DND-41 (cell line): ENCODE measurements at regions not wholly inside any gene's neighbourhood (a gene's known extent, or its start where the extent isn't known, plus 50 kb on each side); places are given as distances from the start of the nearest gene placed in this dataset.
"Not testable (repeated sequence)": the region's sequence is repeated elsewhere in the genome, so short reads cannot be mapped to it uniquely, and the experiment has no call there.

Source experiments
- ATAC-seq: fragments of 200-7000 bp; cut with Tn5 transposase; 3 replicates; pipeline ENCODE4 v1.9.1; 2021; ENCODE audit warnings: low read depth; ENCODE audit not compliant: insufficient read depth
- DNase-seq: peaks from one replicate; pipeline ENCODE4 v3.0.0-alpha.2; 2020
- H2AFZ ChIP-seq: 2 replicates; pipeline ENCODE4 v1.6.0; 2012; ENCODE audit warnings: low read depth, low read length
- H3K27ac ChIP-seq: 2 replicates; pipeline ENCODE4 v1.5.1; 2012; ENCODE audit warnings: low read length, inconsistent platforms
- H3K27me3 ChIP-seq: fragments of 200-600 bp; sonication (generic); 2 replicates; pipeline ENCODE4 v1.6.0; 2012; ENCODE audit warnings: low read length, mild to moderate bottlenecking, inconsistent platforms; ENCODE audit not compliant: insufficient read depth, poor library complexity
- H3K36me3 ChIP-seq: 2 replicates; pipeline ENCODE4 v1.5.1; 2012; ENCODE audit warnings: low read length, inconsistent platforms; ENCODE audit not compliant: insufficient read depth
- H3K4me1 ChIP-seq: 2 replicates; pipeline ENCODE4 v1.5.1; 2012; ENCODE audit warnings: mild to moderate bottlenecking, low read length; ENCODE audit not compliant: insufficient read depth
- H3K4me2 ChIP-seq: 2 replicates; pipeline ENCODE4 v1.6.0; 2012; ENCODE audit warnings: mild to moderate bottlenecking, moderate library complexity, low read length, inconsistent platforms; ENCODE audit not compliant: insufficient read depth
- H3K4me3 ChIP-seq, 2 experiments: fragments of 200-600 bp in 1 of 2; shearing (Covaris generic) in 1 of 2; 2 replicates each; pipeline ENCODE4 v1.5.1; 2012 to 2016; ENCODE audit warnings: inconsistent platforms in 2 of 2, low read length in 2 of 2, mild to moderate bottlenecking in 2 of 2, low read depth in 1 of 2, moderate library complexity in 1 of 2
- H3K79me2 ChIP-seq: 2 replicates; pipeline ENCODE4 v1.6.0; 2012; ENCODE audit warnings: low read length, inconsistent platforms; ENCODE audit not compliant: insufficient read depth
- H3K9ac ChIP-seq: 2 replicates; pipeline ENCODE4 v1.6.0; 2012; ENCODE audit warnings: low read depth, mild to moderate bottlenecking, inconsistent platforms, low read length, moderate library complexity
- H3K9me3 ChIP-seq: 2 replicates; pipeline ENCODE4 v1.5.1; 2012; ENCODE audit warnings: low read length, moderate library complexity, mild to moderate bottlenecking, inconsistent platforms; ENCODE audit not compliant: insufficient read depth, severe bottlenecking
- H4K20me1 ChIP-seq: 2 replicates; pipeline ENCODE4 v1.6.0; 2012; ENCODE audit warnings: low read length; ENCODE audit not compliant: insufficient read depth
- EZH2 ChIP-seq: IDR thresholded peaks from 3 replicates; pipeline ENCODE4 v1.6.1; 2012; ENCODE audit warnings: borderline replicate concordance, low read depth, mild to moderate bottlenecking, moderate library complexity, low read length, inconsistent platforms; ENCODE audit not compliant: severe bottlenecking
- TF ChIP-seq, protein P1 (sequence below): IDR thresholded peaks from 2 replicates; pipeline ENCODE4 v1.5.1; 2012; ENCODE audit warnings: borderline replicate concordance, low read length, moderate library complexity, mild to moderate bottlenecking; ENCODE audit not compliant: poor library complexity, severe bottlenecking; ENCODE audit errors: extremely low read depth

DNA sequence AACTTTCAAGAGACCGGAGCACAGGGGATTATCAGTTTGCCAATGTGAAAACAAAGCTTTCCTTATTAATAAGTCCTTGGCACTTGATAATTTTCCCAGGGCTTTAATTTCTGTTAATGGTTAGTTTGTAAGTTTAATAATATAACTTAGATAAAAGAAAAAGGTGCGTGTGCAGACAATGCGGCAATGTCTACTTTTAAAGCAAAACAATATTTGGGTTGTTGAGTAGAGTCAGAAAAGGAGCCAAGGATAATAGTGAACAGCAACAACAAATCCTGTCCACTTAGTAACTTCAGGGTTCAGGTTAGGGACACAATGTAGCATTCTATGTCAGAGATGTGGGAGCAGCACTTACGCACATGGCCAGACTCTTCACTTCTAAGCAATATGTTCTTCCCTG is 469.6 kb upstream of the NFIA start:
- H3K36me3 ChIP-seq: no peaks in the 10 kb centered on the region
- TF ChIP-seq EZH2: no peak
- TF ChIP-seq, protein P1, sequence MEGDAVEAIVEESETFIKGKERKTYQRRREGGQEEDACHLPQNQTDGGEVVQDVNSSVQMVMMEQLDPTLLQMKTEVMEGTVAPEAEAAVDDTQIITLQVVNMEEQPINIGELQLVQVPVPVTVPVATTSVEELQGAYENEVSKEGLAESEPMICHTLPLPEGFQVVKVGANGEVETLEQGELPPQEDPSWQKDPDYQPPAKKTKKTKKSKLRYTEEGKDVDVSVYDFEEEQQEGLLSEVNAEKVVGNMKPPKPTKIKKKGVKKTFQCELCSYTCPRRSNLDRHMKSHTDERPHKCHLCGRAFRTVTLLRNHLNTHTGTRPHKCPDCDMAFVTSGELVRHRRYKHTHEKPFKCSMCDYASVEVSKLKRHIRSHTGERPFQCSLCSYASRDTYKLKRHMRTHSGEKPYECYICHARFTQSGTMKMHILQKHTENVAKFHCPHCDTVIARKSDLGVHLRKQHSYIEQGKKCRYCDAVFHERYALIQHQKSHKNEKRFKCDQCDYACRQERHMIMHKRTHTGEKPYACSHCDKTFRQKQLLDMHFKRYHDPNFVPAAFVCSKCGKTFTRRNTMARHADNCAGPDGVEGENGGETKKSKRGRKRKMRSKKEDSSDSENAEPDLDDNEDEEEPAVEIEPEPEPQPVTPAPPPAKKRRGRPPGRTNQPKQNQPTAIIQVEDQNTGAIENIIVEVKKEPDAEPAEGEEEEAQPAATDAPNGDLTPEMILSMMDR: no peak
- H3K4me3 ChIP-seq: no peak overlapping the region
- H3K9ac ChIP-seq: no peak overlapping the region
- H3K27ac ChIP-seq: no peak overlapping the region
- ATAC-seq (no peak), DNase-seq (no peak)
- H3K9me3 ChIP-seq: no peaks in the 10 kb centered on the region
- no peaks in the 10 kb centered on the region for H3K27me3 ChIP-seq
- no peaks in the 10 kb centered on the region for H3K4me1 ChIP-seq
- no peaks in the 10 kb centered on the region for H4K20me1 ChIP-seq
- H3K79me2 ChIP-seq: no peaks in the 10 kb centered on the region
- H2AFZ ChIP-seq: no peak overlapping the region
- no peak overlapping the region for H3K4me2 ChIP-seq

DNA sequence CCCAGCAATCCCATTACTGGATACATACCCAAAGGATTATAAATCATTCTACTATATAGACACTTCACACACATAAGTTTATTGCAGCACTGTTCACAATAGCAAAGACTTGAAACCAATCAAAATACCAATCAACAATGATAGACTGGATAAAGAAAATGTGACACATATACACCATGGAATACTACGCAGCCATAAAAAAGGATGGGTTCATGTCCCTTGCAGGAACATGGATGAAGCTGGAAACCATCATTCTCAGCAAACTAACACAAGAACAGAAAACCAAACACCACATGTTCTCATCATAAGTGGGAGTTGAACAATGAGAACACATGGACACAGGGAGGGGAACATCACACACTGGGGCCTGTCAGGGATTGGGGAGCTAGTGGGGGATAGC is 475.4 kb upstream of the NFIA start:
- not testable (repeated sequence) for H4K20me1 ChIP-seq, H3K9me3 ChIP-seq, H3K4me3 ChIP-seq, H3K36me3 ChIP-seq, H3K4me1 ChIP-seq, H3K27ac ChIP-seq, DNase-seq, H3K79me2 ChIP-seq, ATAC-seq, H3K27me3 ChIP-seq, H3K4me2 ChIP-seq, H2AFZ ChIP-seq, H3K9ac ChIP-seq

DNA sequence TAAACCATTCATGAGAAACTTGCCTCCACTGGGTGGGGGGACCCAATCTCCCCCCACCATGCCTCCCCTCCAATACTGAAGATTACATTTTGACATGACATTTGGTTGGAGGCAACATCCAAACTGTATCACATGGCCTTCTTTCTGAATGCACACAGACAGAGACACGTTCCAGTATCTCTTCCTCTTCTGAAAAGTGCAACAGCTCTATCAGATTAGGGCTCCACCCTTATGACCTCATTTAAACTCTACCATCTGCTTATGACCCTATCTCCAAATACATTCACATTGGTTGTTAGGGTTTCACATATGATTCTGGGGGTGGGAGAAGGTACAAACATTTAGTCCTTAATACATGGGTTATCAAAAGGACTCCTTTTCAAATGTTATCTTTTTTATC is 481.8 kb upstream of the NFIA start:
- H3K4me1 ChIP-seq: no peaks in the 10 kb centered on the region
- H3K9me3 ChIP-seq: no peaks in the 10 kb centered on the region
- TF ChIP-seq EZH2: no peak
- TF ChIP-seq, protein P1: no peak
- no peak overlapping the region for H3K27ac ChIP-seq
- no peaks in the 10 kb centered on the region for H3K27me3 ChIP-seq
- no peak overlapping the region for H2AFZ ChIP-seq
- no peaks in the 10 kb centered on the region for H3K79me2 ChIP-seq
- H3K9ac ChIP-seq: no peak overlapping the region
- no peaks in the 10 kb centered on the region for H4K20me1 ChIP-seq
- DNase-seq: no peak
- no peaks in the 10 kb centered on the region for H3K36me3 ChIP-seq
- H3K4me2 ChIP-seq: no peak overlapping the region
- no peak overlapping the region for H3K4me3 ChIP-seq
- no peak for ATAC-seq

DNA sequence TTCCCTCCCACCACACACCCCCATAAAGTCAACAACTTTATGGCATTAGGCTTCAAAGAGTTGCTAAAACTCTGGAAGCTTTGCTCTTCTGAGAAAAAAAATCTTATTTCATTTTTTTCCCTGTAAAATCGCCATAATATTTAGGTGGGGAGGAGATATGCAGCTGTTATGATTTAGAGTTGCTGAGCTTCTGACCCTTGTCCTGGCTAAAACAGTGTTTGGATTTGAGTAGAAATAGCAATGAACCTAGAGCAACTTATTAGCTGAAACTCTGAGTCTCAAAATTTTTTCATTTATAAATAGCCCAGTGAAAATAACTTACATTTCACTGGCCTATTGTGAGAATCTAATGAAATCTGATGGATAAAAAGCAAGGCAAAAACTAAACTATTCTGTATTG is 482.8 kb upstream of the NFIA start:
- Histone ChIP-seq H3K4me2 (no peak overlapping the region), H3K27ac (no peak overlapping the region), H3K9me3 (no peaks in the 10 kb centered on the region), H3K4me1 (no peaks in the 10 kb centered on the region), H4K20me1 (no peaks in the 10 kb centered on the region), H3K9ac (no peak overlapping the region), H3K79me2 (no peaks in the 10 kb centered on the region), H3K4me3 (no peak overlapping the region), H2AFZ (no peak overlapping the region), H3K27me3 (no peaks in the 10 kb centered on the region), H3K36me3 (no peaks in the 10 kb centered on the region)
- TF ChIP-seq, protein P1: no peak
- no peak for TF ChIP-seq EZH2
- no peak for DNase-seq
- ATAC-seq: no peak
